ENCODE measurements at regions not wholly inside any gene's neighbourhood (a gene's known extent, or its start where the extent isn't known, plus 50 kb on each side); places are given as distances from the start of the nearest gene placed in this dataset.
"Not testable (repeated sequence)": the region's sequence is repeated elsewhere in the genome, so short reads cannot be mapped to it uniquely, and the experiment has no call there.

GRCh38 chr9:87781331-87781730 lies 55.4 kb downstream of the CTSL start:
- no peak for DNase-seq (ENCODE audit: low spot score)

- no peak for DNase-seq (ENCODE audit: low spot score)
Measured at GRCh38 chr9:87783180-87783579, 57.3 kb downstream of the CTSL start.

DNA sequence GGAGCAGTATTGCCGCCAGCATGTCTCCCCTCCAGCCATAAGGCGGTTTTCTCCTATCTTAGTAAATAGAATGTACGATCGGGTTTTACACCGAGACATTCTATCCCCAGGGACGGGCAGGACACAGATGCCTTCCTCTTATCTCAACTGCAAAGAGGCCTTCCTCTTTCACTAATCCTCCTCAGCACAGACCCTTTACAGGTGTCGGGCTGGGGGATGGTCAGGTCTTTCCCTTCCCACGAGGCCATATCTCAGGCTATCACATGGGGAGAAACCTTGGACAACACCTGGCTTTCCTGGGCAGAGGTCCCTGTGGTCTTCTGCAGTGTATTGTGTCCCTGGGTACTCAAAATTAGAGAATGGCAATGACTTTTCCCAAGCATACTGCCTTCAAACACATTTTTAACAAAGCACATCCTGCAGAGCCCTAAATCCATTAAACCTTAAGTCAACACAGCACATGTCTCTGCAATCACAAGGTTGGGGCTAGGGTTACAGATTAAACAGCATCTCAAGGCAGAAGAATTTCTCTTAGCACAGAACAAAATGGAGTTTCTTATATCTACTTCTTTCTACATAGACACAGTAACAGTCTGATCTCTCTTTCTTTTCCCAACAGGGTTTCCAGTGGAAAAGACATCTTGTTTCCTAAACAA lies 59.5 kb downstream of the CTSL start:
- not testable (repeated sequence) for DNase-seq (ENCODE audit: low spot score)

- no peak for DNase-seq (ENCODE audit: low spot score)
Measured at GRCh38 chr9:87786423-87786822, 60.5 kb downstream of the CTSL start.

- DNase-seq (ENCODE audit: low spot score), result no peak
Measured at GRCh38 chr9:87786876-87787275, 61.0 kb downstream of the CTSL start.

GRCh38 chr9:87787735-87788134 lies 61.8 kb downstream of the CTSL start:
- no peak for DNase-seq (ENCODE audit: low spot score)

DNA sequence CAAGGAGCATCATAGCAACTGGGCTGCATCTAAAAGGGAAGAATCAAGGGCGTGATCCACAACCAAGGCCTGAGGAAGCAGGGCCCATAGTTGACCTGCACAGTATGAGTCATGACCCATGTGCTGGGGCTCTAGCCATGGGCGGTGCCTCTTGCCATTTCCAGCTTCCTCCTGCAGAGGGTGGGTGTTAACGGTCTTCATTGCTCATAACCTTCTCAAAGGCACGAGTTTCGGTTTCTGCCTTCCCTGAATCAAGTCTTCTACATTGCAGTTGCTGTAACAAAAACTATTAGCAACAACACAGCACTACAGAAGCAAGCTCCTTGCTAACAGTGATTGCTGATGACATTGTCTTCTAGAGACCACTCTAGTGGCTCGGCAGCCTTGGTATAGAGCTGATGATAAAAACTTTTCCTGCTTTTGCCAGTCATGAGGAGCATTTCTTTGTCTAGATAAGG lies 66.9 kb downstream of the CTSL start:
- no peak for DNase-seq (ENCODE audit: low spot score)

GRCh38 chr9:87793292-87793691 lies 67.4 kb downstream of the CTSL start:
- peak; percentile 40 for DNase-seq (ENCODE audit: low spot score)

GRCh38 chr9:87795178-87795577 lies 69.3 kb downstream of the CTSL start:
- DNase-seq (ENCODE audit: low spot score), result no peak

DNA sequence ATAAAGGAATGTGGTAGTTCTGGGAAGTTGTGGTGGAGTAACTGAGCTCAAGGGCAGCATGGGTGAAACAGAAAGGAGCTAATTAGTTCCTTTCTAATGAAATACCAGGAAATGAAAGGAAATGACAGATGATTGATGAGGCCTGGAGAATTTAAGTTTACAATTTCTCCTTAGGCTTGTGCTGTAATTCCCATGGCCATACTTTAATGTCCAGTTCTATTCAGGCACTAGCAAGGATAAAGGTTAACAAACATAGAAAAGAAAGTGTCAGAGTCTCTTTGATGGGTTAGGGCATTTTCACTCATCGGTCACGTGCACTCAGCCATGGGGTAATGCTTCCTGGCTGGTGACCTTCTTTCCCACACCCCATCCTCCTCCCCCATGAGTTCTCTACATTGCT lies 70.3 kb downstream of the CTSL start:
- DNase-seq (ENCODE audit: low spot score), result no peak

DNA sequence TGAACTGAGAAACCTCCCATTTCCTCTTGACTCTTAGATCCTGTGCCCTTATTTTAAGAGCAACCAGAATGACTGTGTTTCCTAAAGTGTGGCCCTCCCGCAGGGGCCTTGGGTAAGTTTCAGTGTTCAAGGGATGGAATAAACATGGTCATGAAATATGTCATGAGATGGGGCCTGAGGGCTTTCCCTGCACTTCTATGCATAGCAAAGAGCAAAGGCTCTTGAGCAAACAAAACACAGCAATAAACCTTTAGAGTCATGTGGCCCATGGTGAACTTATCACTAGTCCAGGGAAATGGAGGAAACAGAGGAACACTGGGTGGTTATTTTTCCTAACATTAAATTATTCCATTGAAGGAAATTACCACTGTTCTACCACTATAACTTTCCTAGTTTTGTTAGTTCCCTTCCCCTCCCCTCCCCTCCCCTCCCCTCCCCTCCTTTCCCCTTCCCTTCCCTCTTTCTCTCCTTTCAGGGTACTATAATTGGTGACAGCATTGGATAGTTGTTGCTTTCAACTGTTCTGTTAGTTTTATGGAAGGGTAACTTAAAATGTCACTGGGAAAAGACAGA lies 72.4 kb downstream of the CTSL start:
- DNase-seq (ENCODE audit: low spot score), result no peak

GRCh38 chr9:87799503-87799902 lies 73.6 kb downstream of the CTSL start:
- no peak for DNase-seq (ENCODE audit: low spot score)

GRCh38 chr9:87800456-87800855 lies 74.5 kb downstream of the CTSL start:
- DNase-seq (ENCODE audit: low spot score), result no peak

DNA sequence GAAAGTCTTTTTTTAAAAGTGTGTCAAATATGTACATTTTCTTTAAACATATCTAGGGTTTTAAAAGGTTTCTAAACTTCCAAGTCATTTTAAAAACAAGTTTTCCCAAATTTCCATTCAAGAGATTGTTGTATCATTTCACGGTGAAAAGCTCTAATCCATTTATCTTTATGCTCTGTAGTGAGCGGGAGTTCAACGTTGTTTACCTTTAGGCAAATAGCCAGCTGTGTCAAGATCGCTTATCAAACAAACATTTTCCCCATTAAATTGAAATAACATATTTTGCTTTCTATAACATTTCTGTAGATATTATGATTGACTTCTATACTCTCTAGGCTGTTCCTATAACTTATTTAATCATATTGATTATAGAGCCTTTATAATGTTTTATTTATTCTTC lies 75.1 kb downstream of the CTSL start:
- no peak for DNase-seq (ENCODE audit: low spot score)

DNA sequence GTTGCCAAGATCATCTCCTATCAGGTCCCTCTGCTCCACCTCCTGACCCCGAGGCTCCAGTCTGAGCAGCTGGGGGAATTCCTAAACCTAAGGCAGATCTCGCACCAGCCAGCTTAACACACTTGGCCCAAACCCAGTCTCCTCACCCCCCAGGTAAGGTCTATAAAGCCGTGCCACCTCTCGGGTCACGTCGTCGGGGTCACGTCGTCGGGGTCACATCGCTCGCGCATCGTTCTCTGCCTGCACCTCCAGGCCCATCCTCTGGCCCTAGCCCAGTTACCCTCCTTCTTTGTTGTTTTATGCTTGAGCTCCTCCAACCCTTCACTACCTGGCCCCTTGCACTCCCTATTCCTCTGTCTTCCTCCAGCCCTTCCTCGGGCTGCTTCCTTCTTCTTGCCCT lies 77.2 kb downstream of the CTSL start:
- no peak for DNase-seq (ENCODE audit: low spot score)

DNA sequence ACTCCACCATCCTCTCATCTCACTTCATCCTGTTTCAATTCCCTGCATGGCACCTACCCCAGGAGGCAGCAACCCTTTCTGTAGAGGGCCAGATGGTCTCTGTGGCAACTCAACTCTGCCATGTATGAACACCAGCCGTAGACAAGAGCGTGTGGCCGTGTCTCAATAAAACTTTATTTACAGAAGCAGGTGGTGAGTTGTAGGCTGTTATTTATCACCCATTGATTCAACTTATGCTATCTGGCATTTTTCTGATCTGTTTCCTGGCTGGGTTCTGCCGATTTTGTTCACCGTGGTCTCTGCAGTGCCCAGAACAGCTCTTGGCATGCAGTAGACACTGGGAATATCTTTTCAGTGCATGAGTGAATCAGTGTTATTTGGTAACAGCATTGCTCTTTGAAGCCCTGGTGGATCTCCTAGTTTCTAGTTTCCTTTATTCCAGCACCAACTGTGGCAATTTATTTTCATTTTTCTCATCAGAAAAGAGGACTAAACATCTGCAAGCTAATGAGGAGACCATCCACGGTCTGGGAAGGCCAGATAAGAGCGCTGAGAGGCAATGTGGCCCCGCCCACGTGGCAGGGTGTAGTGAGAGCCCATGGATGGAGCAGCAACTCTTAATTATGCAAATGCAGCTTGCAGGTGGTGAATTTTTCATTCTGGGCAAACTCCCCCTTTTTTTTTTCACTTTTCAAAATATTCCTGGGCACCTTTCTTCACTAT lies 77.9 kb downstream of the CTSL start:
- DNase-seq (ENCODE audit: low spot score), result no peak

DNA sequence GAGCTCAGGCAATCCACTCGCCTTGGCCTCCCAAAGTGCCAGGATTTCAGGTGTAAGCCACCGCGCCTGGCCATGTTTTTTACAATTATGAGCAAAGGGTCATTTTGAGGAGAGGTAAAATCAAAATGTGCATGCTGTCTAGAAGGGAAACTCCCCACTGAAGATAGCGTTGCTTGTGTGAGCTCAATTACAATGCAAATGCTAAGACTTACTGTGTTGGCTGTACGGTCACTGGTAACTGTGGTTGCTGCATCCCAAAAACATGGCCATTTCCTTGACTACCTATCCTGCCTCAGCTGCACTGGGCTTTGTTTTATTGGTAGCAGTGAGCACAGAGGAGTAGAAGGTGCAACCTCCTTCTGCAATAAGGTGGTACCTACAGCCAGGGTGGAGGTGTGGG lies 77.4 kb upstream of the SPATA31E1 start:
- no peak for DNase-seq (ENCODE audit: low spot score)

DNA sequence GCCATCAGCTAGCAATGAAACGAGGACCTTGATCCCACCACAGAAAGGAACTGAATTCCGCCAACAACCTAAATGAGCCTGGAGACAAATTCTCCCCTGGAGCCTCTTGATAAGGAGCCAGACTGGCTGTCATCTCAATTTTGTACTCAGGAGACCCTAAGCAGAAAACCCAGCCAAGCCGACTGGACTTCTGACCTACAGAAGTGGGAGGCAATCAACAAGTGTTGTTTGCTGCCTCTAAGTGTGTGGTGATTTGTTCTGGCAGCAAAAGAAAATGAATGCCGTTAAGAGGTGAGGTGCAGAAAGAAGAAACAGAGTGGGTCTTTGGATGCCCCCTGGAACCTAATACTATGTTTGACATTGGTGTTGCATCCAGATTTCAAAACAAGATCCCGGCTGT lies 72.7 kb upstream of the SPATA31E1 start:
- no peak for DNase-seq (ENCODE audit: low spot score)

DNA sequence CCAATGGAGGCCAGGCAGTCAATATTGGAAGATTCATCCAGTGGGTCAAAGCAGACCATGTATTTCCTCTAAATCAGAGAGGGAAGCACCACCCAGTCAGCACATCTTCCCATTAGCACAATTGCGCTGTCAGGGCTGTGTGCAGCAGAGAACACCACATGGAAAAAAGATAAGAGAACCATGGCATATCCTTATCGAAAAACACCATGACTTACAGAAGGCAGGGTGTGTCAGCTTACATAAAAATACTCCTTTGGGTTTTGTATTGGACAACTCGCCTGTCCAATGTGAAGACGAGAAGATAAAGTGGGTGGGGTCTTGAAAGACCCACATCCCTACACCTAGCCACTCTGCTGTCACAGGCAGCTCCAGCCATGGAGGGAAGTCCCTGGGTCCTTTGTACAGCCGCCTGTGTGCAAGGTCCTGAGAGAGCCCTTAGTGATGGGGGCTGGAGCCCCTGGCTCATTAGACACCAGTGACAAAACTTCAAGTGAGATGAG lies 71.9 kb upstream of the SPATA31E1 start:
- DNase-seq (ENCODE audit: low spot score), result no peak

- no peak for DNase-seq (ENCODE audit: low spot score)
Measured at GRCh38 chr9:87812375-87813118, 70.1 kb upstream of the SPATA31E1 start.

DNA sequence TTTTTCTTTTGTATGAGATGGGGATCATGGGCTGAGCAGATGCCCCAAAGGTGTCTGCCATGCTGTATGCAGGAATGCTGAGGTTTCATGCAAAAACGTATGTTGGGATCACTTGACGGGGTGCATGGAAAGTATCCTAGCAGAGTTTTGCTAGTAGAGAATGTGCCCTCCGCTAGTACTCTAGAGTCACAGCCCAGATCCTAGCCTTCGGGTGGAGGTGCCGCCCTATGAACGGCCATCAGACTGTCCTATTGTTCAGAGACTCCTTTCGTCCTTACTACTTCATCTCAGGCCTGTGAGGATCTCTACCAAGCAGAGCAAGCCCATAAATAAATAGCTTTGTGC lies 69.6 kb upstream of the SPATA31E1 start:
- DNase-seq (ENCODE audit: low spot score), result no peak

- DNase-seq (ENCODE audit: low spot score), result no peak
Measured at GRCh38 chr9:87816036-87816435, 66.6 kb upstream of the SPATA31E1 start.

DNA sequence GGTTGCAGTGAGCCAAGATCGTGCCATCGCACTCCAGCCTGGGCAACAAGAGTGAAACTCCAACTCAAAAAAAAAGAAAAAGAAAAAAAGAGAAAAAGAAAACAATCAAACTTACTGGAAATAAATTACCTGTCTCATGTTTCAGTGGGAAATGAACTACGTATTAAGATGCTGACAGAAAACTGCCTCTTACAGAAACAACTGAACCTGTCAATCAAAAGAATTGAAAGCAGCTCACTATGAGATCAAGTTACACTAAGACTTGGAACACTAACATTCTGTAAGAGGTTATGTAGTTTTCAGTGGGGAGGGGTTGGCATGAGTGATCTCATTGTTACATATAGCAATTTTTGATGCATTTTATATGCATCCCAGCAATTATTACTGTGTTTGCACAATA lies 64.4 kb upstream of the SPATA31E1 start:
- no peak for DNase-seq (ENCODE audit: low spot score)

Data from HuH-7.5 (cell line).